AG10803 (cell line): ENCODE measurements at regions not wholly inside any gene's neighbourhood (a gene's known extent, or its start where the extent isn't known, plus 50 kb on each side); places are given as distances from the start of the nearest gene placed in this dataset.

Source experiments
- DNase-seq: peaks from one replicate; pipeline ENCODE4 v3.0.0; 2010; ENCODE audit warnings: low read depth
- H3K4me3 ChIP-seq: 2 replicates; pipeline ENCODE4 v1.5.1; 2011; ENCODE audit warnings: mild to moderate bottlenecking, low read length, control low read depth
- TF ChIP-seq, protein P1 (sequence below): conservative IDR thresholded peaks from 2 replicates; pipeline ENCODE4 v1.5.1; 2011; ENCODE audit warnings: mild to moderate bottlenecking, low read length, control low read depth, inconsistent platforms

DNA sequence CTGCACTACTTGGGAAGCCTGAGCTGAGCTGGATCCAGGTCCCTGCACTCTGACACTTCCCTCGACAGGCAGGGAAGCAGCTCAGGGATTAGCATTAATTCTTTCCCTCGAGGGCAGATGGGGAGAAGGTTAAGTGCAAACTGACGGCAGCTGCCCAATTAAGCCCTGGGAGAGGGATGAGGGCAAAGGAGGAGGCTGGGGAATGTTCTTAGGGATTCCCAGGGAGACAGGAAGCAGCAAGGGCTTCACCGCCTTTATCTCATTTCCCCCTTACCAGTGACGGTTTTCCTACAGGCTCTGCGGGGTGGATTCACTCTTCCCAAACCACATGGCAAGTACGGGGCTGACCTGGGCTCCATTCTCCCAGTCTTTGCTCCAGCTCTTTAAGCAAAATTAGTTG, 519.0 kb upstream of the PROK2 start:
- TF ChIP-seq, protein P1, sequence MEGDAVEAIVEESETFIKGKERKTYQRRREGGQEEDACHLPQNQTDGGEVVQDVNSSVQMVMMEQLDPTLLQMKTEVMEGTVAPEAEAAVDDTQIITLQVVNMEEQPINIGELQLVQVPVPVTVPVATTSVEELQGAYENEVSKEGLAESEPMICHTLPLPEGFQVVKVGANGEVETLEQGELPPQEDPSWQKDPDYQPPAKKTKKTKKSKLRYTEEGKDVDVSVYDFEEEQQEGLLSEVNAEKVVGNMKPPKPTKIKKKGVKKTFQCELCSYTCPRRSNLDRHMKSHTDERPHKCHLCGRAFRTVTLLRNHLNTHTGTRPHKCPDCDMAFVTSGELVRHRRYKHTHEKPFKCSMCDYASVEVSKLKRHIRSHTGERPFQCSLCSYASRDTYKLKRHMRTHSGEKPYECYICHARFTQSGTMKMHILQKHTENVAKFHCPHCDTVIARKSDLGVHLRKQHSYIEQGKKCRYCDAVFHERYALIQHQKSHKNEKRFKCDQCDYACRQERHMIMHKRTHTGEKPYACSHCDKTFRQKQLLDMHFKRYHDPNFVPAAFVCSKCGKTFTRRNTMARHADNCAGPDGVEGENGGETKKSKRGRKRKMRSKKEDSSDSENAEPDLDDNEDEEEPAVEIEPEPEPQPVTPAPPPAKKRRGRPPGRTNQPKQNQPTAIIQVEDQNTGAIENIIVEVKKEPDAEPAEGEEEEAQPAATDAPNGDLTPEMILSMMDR, result no peak
- no peak for DNase-seq
- H3K4me3 ChIP-seq, result no peak overlapping the region

DNA sequence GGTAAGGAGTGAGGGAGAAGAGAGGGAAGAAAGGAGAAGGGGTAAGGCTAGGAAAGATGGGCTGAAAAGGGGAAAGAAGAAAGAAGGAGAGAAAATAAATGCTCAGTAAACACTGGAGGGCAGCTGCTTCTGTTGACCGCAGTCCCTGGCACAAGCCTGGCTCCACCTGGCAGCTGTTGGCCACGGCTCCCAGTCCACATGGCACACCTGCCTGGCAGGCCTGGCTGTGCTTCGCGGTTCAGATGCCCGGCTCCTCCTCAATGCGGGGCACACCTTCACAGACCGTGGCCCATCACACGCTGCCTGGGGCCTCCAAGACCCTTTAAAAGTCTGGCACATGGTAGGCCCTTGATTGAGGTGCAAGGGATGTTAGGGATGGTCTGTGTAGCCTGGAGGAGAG, 516.8 kb upstream of the PROK2 start:
- DNase-seq, result no peak
- TF ChIP-seq, protein P1, result no peak
- no peak overlapping the region for H3K4me3 ChIP-seq

DNA sequence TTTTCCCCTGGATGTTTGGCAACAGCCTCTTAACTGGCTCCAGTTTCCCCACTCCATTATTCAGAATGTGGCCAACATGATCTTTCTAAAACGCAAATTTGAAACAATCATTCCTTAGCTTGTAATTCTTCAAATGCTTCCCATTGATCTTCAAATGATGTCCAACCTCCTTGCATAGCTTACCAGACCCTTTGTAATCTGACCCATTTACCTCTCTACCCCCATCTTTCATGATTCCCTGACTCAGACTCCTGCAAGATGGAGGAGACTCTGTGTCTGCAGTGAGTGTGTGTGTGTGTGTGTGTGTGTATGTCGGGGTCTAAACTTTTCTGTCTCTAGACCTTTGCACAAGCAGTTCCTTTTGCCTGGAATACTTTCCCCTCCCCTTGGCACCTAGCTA, 515.7 kb upstream of the PROK2 start:
- no peak for DNase-seq
- TF ChIP-seq, protein P1, result no peak
- no peak overlapping the region for H3K4me3 ChIP-seq

DNA sequence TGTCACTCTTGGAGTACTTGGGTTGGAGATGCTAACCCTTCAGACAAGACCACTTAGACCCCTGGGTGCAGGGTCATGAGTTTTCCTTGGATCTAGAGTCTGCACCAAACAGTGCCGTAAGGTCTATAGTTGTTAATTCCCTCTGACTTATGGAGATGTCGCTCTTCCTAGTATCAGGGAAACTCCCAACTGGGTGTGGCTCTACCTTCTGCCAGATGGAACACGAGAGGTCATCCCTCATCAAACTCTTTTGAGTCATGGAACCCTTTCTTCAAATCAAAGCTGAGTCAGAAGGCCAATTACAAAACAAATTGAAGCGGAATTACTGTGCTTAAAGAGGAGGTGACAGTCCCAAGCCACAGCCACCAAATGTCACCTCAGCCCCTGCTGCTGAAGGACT, 514.9 kb upstream of the PROK2 start:
- TF ChIP-seq, protein P1, result no peak
- no peak for DNase-seq

DNA sequence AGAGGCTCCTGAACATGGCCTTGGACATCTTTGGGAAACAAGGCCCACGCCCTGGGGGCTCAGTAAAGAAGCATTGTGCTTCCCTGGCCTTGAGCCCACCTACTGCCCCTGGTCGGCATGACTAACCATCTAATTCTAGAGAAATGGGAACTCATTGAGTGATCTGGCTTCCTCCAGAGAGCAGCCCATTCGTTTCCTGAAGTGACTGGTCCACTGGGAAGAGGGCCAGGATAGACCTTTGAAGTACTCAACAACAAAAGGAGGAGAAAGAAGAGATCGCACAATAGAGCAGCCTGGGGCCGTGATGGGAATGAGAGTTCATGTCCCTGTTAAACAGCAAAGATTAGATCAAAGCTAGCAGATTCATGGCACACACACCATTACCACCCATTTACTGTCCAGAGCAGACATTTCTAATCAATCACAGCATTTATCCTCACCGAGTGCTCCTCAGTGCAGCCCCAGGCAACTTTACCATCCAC, 514.4 kb upstream of the PROK2 start:
- TF ChIP-seq, protein P1, result no peak
- DNase-seq, result peak; percentile 24
- no peak overlapping the region for H3K4me3 ChIP-seq

More for the DNA sequence above, 514.9 kb upstream of the PROK2 start:
- H3K4me3 ChIP-seq, result no peak overlapping the region

DNA sequence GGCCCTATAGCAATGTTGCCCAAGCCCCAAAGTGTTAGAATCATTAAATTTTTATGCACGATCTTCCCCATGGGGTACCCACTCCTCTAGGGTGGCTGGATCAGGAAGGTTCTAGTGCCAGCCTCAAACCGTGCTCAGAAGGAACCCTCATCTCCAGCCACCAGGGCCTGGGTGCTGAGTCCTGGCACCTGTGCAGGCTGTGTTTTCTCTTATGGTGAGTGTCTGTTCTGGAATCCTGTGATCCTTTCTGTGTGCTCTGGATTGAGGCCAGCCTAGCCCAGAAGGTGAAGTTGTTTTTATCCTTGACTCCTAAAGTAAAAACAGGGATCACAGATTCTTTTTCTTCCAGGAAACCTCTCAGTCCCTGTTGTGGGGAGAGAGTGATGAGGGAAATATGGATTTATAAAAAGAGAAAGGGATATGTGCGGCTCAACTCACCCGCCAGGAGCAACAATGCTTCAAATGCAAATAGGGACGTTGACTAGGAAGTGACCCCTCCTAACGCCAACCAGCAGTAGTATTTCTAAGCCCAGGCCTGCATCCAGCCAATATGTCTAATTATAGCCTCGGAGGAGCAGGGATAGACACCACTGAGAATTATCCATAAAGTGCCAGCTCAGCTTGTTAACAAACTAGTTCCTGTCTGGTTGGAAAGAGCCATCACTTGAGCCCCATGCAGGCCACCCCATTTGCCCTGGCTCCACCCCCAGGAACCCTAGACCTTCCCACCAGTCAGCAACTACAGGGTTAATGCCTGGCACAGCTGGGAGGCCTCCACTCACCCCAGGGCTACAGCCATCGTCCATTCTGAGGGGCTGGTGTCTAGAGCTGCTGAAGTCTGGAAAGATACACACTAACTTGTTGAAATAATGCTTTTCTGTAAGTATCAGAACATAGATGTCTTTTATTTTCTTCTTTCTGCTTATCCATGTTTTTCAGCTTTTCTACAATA, 513.5 kb upstream of the PROK2 start:
- TF ChIP-seq, protein P1, result no peak
- no peak for DNase-seq
- no peak overlapping the region for H3K4me3 ChIP-seq

DNA sequence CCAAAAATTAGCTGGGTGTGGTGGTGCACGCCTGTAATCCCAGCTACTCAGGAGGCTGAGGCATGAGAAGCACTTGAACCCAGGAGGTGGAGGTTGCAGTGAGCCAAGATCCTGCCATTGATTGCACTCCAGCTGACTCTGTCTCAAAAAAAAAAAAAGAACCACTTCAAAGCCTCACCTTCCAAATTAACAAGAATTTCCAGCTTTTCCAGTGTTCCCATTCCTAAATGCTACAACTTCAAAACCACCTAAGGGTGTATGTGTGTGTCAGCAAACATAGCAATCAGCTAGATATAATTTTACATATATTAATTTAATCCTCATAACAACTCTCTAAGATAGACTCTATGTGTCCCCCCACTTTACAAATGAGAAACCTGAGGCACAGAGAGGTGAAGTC, 512.5 kb upstream of the PROK2 start:
- DNase-seq, result no peak

More for the DNA sequence above, 512.5 kb upstream of the PROK2 start:
- no peak overlapping the region for H3K4me3 ChIP-seq
- TF ChIP-seq, protein P1, result no peak
